HG03342 (cell line): ENCODE measurements at regions not wholly inside any gene's neighbourhood (a gene's known extent, or its start where the extent isn't known, plus 50 kb on each side); places are given as distances from the start of the nearest gene placed in this dataset.
"Not testable (repeated sequence)": the region's sequence is repeated elsewhere in the genome, so short reads cannot be mapped to it uniquely, and the experiment has no call there.

ENCODE experiments used
- ATAC-seq: cut with Tn5 transposase; IDR thresholded peaks from one replicate; pipeline ENCODE4 v1.9.1; 2021; ENCODE audit warnings: mild to moderate bottlenecking, moderate library complexity; ENCODE audit not compliant: unreplicated experiment

GRCh38 chr14:22358726-22359125 is 230.3 kb downstream of the DAD1 start:
- ATAC-seq = no peak

- not testable (repeated sequence) for ATAC-seq
Measured at GRCh38 chr14:22349281-22349680, 239.7 kb downstream of the DAD1 start.

DNA sequence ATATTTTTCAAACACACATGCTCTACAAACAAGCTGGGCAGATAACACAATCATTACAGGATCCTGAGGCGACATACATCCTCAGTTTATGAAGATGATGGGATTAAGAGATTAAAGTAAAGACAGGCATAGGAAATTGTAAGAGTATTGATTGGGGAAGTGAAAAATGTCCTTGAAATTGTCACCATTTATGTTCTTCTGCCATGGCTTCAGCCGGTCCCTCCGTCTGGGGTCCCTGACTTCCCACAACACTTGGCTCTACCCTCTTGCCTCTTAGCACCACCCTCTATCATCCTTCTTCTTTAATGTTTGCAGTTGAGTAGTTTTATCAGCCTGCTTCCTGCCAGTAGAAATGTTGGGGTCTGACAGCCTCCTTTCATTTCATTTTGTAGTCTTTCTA is 244.4 kb downstream of the DAD1 start:
- no peak for ATAC-seq

GRCh38 chr14:22344209-22344608 is 244.8 kb downstream of the DAD1 start:
- not testable (repeated sequence) for ATAC-seq

- no peak for ATAC-seq
Measured at GRCh38 chr14:22341049-22341448, 248.0 kb downstream of the DAD1 start.

DNA sequence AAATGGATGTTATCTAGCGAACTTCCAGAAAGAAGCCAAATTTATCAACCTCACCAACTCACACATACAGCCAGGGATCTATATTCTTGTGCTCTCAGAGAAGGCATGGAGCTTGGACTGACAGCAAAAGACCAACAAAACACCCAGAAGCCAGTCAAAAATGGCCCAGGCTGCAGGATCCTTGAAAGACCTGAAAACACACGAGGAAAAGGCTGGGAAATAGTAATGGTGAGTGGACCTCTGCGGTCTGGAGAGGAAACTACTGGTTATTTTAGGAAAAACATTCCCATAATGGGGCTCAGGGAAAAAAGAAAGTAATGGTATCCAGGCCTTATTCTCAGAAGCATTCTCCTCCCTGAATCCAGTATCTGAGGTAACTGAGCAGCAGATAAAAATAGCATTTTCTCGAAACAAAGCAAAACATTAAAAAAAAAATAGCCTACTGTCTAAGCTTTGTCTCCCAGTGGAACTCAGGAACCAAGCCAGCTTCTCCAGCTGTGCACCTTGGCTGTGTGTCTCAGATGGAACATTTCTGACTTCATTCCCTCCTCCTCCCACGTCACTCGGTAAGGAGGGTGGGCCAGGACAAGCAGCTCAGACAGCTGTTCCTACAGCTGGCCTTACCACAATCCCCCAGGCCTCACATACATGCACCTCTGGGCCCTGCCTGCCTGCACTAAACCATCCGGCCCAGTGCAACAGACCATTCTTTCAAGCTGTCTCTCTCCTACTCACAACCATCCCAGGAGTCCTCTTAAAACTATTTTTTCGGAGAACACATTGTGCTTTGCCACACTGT is 249.9 kb downstream of the DAD1 start:
- ATAC-seq = no peak

- ATAC-seq = no peak
Measured at GRCh38 chr14:22338381-22338780, 250.6 kb downstream of the DAD1 start.

DNA sequence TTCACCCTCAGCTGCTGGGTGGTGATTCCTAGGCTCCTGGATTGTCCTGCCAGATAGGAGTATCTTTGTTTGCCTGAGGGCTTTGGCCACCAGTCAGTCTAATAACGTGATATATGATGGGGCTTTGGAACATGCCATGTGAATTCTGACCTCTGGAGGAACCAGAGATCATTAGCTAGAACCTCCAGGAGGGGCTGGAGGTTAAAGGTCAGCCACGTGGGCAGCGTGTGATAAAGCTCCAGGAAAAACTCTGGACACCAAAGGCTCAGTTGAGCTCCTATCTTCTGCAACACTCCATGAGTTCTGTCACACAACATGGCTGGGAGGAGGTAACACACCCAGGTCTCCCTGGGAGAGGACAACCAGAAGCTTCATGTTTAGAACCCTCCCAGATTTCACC is 251.1 kb downstream of the DAD1 start:
- ATAC-seq = no peak

GRCh38 chr14:22337521-22337920 is 251.5 kb downstream of the DAD1 start:
- no peak for ATAC-seq

- ATAC-seq = no peak
Measured at GRCh38 chr14:22336031-22336430, 253.0 kb downstream of the DAD1 start.

DNA sequence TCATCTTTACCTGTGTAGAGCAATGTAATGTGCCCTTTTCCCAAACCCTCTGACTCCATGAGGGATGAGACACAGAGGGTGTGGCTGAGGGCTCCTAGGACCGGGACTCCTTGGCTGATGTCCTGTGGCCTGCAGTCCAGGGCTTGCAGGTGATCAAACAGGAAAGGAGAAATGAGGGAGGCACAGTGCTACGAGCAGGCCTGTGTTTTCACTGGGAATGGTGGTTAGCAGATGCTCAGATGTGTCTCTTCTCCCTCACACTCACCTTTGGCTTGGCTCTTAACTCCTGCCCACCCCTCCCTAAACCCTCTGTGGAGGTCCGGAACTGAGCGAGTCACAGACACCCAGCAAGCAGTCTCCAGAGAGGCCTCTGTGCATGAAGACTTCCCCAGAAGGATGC is 254.4 kb downstream of the DAD1 start:
- ATAC-seq = no peak

- no peak for ATAC-seq
Measured at GRCh38 chr14:22334275-22334577, 254.8 kb downstream of the DAD1 start.

- no peak for ATAC-seq
Measured at GRCh38 chr14:22333422-22334274, 255.4 kb downstream of the DAD1 start.

GRCh38 chr14:22332686-22333421 is 256.2 kb downstream of the DAD1 start:
- no peak for ATAC-seq

- ATAC-seq = no peak
Measured at GRCh38 chr14:22329371-22329770, 259.7 kb downstream of the DAD1 start.

DNA sequence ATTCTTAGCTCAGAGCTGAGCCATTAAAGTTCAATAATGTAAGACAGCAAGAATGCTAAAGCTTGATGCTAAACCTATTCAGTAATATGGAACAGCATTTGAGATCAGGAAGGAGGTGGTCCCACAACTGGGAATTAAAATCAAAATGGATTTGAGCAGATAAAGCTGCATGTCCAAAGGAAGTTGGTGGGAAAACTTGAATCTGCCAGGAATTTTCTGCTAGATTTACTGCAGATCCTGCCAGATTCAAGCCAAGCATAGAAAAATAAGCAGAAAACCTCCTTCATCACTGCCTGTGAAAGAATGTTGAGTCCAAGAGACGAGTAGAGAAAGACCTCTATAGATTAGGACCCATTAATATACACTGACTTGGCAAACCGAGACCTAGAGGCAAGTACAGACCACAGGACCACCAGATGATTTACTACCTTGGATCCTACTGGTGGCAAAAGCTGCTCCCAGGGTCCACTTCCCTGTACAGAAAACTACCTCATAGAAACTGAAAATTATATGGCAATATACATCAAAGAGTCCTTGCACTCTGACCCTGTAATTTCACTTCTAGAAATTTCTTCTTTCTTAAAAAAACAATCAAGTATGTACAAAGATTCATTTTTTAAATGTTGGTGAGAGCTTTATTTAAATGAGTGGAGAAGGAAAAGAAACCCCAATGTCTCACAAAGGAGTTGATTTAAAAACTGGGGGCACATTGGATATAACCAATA is 263.2 kb downstream of the DAD1 start:
- ATAC-seq = no peak

DNA sequence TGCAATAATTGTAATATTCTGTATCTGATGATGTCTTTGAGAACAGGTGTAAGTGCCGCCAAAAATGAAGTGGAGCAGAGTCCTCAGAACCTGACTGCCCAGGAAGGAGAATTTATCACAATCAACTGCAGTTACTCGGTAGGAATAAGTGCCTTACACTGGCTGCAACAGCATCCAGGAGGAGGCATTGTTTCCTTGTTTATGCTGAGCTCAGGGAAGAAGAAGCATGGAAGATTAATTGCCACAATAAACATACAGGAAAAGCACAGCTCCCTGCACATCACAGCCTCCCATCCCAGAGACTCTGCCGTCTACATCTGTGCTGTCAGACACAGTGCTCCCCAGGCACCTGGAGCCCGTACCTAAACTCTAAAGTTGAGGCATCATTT is 268.7 kb downstream of the DAD1 start:
- ATAC-seq = no peak

- ATAC-seq = no peak
Measured at GRCh38 chr14:22319526-22320361, 269.3 kb downstream of the DAD1 start.

DNA sequence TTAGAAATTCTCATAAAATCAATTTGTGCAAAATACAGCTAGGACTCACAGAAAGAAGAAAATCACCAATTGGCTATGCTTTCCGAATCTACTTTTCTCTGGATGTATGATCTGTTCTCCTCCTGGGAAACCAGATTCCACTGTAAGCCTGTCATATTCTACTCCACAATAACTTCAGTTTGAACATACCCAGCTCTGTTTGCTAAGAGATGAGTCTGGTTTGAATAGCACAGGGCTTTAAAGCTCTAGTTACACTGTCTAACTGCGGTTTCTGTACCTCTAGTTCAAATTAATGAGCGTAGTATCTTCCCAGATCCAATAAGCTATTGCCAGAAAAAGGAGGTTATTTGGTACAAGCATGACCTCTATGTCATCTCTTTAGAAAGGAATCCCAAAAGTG is 270.1 kb downstream of the DAD1 start:
- no peak for ATAC-seq

DNA sequence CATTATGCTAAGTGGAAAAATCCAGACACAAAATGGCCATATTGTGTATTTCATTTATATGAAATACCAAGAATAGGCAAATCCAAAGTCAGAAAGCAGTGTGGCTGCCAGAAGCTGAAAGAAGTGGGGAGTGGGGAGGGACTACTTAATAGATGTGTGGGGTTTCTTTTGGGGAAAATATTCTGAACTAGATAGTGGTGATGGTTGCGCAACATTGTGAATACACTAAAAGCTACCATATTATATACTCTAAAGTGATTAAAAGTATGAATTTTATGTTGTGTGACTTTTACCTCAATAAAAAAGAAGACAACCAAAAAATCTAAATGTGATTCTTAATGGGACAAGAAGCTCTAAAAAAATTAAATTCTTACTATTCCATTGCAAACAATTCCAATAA is 272.6 kb downstream of the DAD1 start:
- ATAC-seq = no peak
